Natural killer cell (primary cell): ENCODE measurements at regions not wholly inside any gene's neighbourhood (a gene's known extent, or its start where the extent isn't known, plus 50 kb on each side); places are given as distances from the start of the nearest gene placed in this dataset.

ENCODE experiments used
- ATAC-seq, 3 donors: fragments of 150-1000 bp in 2 of 3; fragments of 200-7000 bp in 1 of 3; cut with Tn5 transposase; 1 replicate in 1 of 3; 2 replicates in 2 of 3; pipeline ENCODE4 v1.10.0; 2021; ENCODE audit warnings: mild to moderate bottlenecking in 2 of 3, moderate library complexity in 2 of 3
- DNase-seq, 2 donors: peaks; one replicate each; pipeline versions ENCODE4 v3.0.0 to v3.0.0-alpha.2; 2013 to 2021; ENCODE audit warnings: mixed read lengths in 1 of 2
- H3K27ac ChIP-seq: one replicate; pipeline ENCODE4 v1.5.1; 2013; ENCODE audit warnings: mild to moderate bottlenecking, low read length
- H3K27me3 ChIP-seq: one replicate; pipeline ENCODE4 v1.6.1; 2013; ENCODE audit warnings: low read length; ENCODE audit not compliant: control insufficient read depth, insufficient read depth
- H3K36me3 ChIP-seq: one replicate; pipeline ENCODE4 v1.6.1; 2013; ENCODE audit warnings: low read length; ENCODE audit not compliant: control insufficient read depth, insufficient read depth
- H3K4me1 ChIP-seq: one replicate; pipeline ENCODE4 v1.6.1; 2013; ENCODE audit warnings: low read length; ENCODE audit not compliant: control insufficient read depth, insufficient read depth
- H3K4me3 ChIP-seq: one replicate; pipeline ENCODE4 v1.5.1; 2013; ENCODE audit warnings: low read length
- H3K9me3 ChIP-seq: one replicate; pipeline ENCODE4 v1.6.1; 2013; ENCODE audit warnings: low read length; ENCODE audit not compliant: control insufficient read depth, insufficient read depth
- H3K27ac Mint-ChIP-seq, 2 donors: one replicate each; pipeline ENCODE4 v1.8.0; 2022; ENCODE audit warnings: mild to moderate bottlenecking in 2 of 2, mixed read lengths in 2 of 2, moderate library complexity in 1 of 2
- H3K27me3 Mint-ChIP-seq, 2 donors: one replicate each; pipeline ENCODE4 v1.8.0; 2022; ENCODE audit warnings: low read depth in 2 of 2, mixed read lengths in 2 of 2
- H3K36me3 Mint-ChIP-seq: one replicate; pipeline ENCODE4 v1.8.0; 2022; ENCODE audit warnings: mixed read lengths
- H3K4me1 Mint-ChIP-seq, 2 donors: one replicate each; pipeline ENCODE4 v1.8.0; 2022; ENCODE audit warnings: mixed read lengths in 2 of 2
- H3K4me3 Mint-ChIP-seq: one replicate; pipeline ENCODE4 v1.8.0; 2022; ENCODE audit warnings: mild to moderate bottlenecking, moderate library complexity, mixed read lengths
- H3K9me3 Mint-ChIP-seq, 2 donors: one replicate each; pipeline ENCODE4 v1.8.0; 2022; ENCODE audit warnings: mixed read lengths in 2 of 2
- CTCF ChIP-seq: fragments of 200-600 bp; IDR thresholded peaks from one replicate; pipeline ENCODE4 v1.8.0; 2022; ENCODE audit warnings: antibody characterized with exemption
- WGBS: methylation state at CpG from one replicate; pipeline ENCODE4 v1.1.7; 2013; ENCODE audit warnings: missing lambda C conversion rate; ENCODE audit not compliant: insufficient coverage; 5-methylcytosine and 5-hydroxymethylcytosine counted together
- intact Hi-C: fragments of 100-400 bp; cut with micrococcal nuclease; formaldehyde crosslinking; loops from one replicate; pipeline ENCODE4 v1.14.2; 2022

DNA sequence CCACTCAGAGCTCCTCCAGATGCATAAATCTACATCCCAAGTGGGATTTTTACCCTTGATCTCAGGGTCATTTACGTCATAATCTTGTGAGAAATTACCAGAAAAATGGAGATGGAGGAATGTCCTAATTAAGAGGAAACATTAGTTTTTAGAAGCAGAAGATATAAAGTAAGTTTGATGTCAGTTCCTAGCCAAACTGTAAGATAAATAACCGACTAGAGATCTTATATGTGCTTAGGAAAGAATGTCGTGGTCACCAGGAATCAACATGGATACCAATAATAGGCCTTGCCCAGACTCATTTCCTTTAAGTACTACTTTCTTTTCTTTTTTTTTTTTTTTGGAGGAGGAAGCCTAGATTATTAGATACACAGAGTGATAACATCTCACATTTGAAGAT, 186.9 kb downstream of the UTRN start:
- Histone ChIP-seq H3K4me3 (no peak overlapping the region), H3K36me3 (peaks cover 82% of the 10 kb centered on the region), H3K4me1 (no peaks in the 10 kb centered on the region), H3K27me3 (no peaks in the 10 kb centered on the region), H3K9me3 (no peaks in the 10 kb centered on the region), H3K27ac (no peak overlapping the region)
- WGBS, result 92% methylated on average over 3 of the region's 3 CpGs
- Mint-ChIP-seq H3K27ac (peak overlapping the region; percentile 51 to 70), H3K27me3 (no peaks in the 10 kb centered on the region), H3K4me1 (peaks cover 43 to 48% of the 10 kb centered on the region in 2 donors), H3K36me3 (peaks cover 53% of the 10 kb centered on the region), H3K4me3 (no peak overlapping the region), H3K9me3 (no peaks in the 10 kb centered on the region)
- TF ChIP-seq CTCF, result no peak
- DNase-seq (no peak), ATAC-seq (no peak)
- intact Hi-C loops, result no loop called here

- intact Hi-C loops, result no loop called here
Measured at GRCh38 chr6:144474290-144474689, 189.2 kb downstream of the UTRN start.

DNA sequence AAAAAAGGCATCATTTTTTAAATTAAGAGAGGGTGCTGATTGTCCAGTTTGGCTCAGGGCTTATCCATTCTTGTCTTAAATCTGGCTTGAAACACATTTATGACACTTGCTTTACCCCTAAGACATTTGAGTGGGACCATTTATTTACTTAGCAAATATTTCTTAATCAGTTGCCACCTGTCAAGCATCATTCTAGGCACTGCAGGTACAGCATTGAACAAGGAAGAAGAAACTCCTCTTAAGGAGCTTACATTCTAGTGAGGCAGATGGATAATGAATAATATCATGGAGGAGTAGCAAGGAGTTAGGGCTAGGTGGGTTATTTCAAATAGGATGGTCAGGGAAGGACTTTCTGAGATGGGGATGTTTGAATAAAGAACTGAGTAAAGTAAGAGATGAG, 189.8 kb downstream of the UTRN start:
- no peak for TF ChIP-seq CTCF
- H3K4me1 ChIP-seq, result no peaks in the 10 kb centered on the region
- peaks cover 76% of the 10 kb centered on the region for H3K36me3 ChIP-seq
- H3K27ac Mint-ChIP-seq, result peak overlapping the region; percentile 24 to 70
- H3K27me3 Mint-ChIP-seq, result no peaks in the 10 kb centered on the region
- H3K4me3 Mint-ChIP-seq, result no peak overlapping the region
- H3K9me3 Mint-ChIP-seq, result no peaks in the 10 kb centered on the region
- intact Hi-C loops, result no loop called here
- DNase-seq, result no peak
- peaks cover 35 to 36% of the 10 kb centered on the region in 2 donors for H3K4me1 Mint-ChIP-seq
- no peak overlapping the region for H3K27ac ChIP-seq
- H3K9me3 ChIP-seq, result no peaks in the 10 kb centered on the region
- H3K36me3 Mint-ChIP-seq, result peaks cover 49% of the 10 kb centered on the region
- no peaks in the 10 kb centered on the region for H3K27me3 ChIP-seq
- ATAC-seq, result no peak
- no peak overlapping the region for H3K4me3 ChIP-seq

More at GRCh38 chr6:144474290-144474689, 189.2 kb downstream of the UTRN start:
- Mint-ChIP-seq H3K4me3 (no peak overlapping the region), H3K9me3 (no peaks in the 10 kb centered on the region), H3K27me3 (no peaks in the 10 kb centered on the region), H3K4me1 (peaks cover 32 to 37% of the 10 kb centered on the region in 2 donors), H3K36me3 (peaks cover 43% of the 10 kb centered on the region), H3K27ac (peak overlapping the region; percentile 24 to 44)
- Histone ChIP-seq H3K4me3 (no peak overlapping the region), H3K9me3 (no peaks in the 10 kb centered on the region), H3K36me3 (peaks cover 74% of the 10 kb centered on the region), H3K4me1 (no peaks in the 10 kb centered on the region), H3K27me3 (no peaks in the 10 kb centered on the region), H3K27ac (no peak overlapping the region)
- 90% methylated on average over 1 of the region's 1 CpG for WGBS
- DNase-seq (no peak), ATAC-seq (no peak)
- no peak for TF ChIP-seq CTCF

GRCh38 chr6:144475411-144475810, 190.3 kb downstream of the UTRN start:
- no peak overlapping the region for H3K27ac ChIP-seq
- H3K36me3 ChIP-seq, result peaks cover 81% of the 10 kb centered on the region
- H3K36me3 Mint-ChIP-seq, result peaks cover 53% of the 10 kb centered on the region
- peaks cover 35 to 36% of the 10 kb centered on the region in 2 donors for H3K4me1 Mint-ChIP-seq
- no peak overlapping the region for H3K4me3 Mint-ChIP-seq
- no peaks in the 10 kb centered on the region for H3K9me3 ChIP-seq
- intact Hi-C loops, result no loop called here
- H3K4me3 ChIP-seq, result no peak overlapping the region
- H3K27ac Mint-ChIP-seq, result peak overlapping the region; percentile 24 to 70
- no peaks in the 10 kb centered on the region for H3K9me3 Mint-ChIP-seq
- no peaks in the 10 kb centered on the region for H3K27me3 ChIP-seq
- H3K4me1 ChIP-seq, result no peaks in the 10 kb centered on the region
- ATAC-seq (no peak), DNase-seq (no peak)
- H3K27me3 Mint-ChIP-seq, result no peaks in the 10 kb centered on the region
- no peak for TF ChIP-seq CTCF
